H9 (cell line): ENCODE measurements at regions not wholly inside any gene's neighbourhood (a gene's known extent, or its start where the extent isn't known, plus 50 kb on each side); places are given as distances from the start of the nearest gene placed in this dataset.

Experiments
- DNase-seq: peaks from one replicate; pipeline ENCODE4 v3.0.0-alpha.2; 2017
- H2AFZ ChIP-seq: one replicate; pipeline ENCODE4 v1.6.1; 2013; ENCODE audit warnings: mild to moderate bottlenecking, low read length, control low read depth, moderate library complexity
- H2AK5ac ChIP-seq: 2 replicates; pipeline ENCODE4 v1.6.1; 2013; ENCODE audit warnings: low read length, control low read depth, mixed read lengths; ENCODE audit not compliant: insufficient read length
- H2BK120ac ChIP-seq: one replicate; pipeline ENCODE4 v1.6.1; 2013; ENCODE audit warnings: low read depth, mild to moderate bottlenecking, low read length, control low read depth, inconsistent platforms; ENCODE audit not compliant: poor library complexity, severe bottlenecking
- H2BK12ac ChIP-seq: 2 replicates; pipeline ENCODE4 v1.6.1; 2013; ENCODE audit warnings: low read length, control low read depth, mixed read lengths, low read depth; ENCODE audit not compliant: insufficient read length
- H2BK15ac ChIP-seq: 2 replicates; pipeline ENCODE4 v1.6.1; 2013; ENCODE audit warnings: low read depth, low read length, control low read depth
- H2BK20ac ChIP-seq: one replicate; pipeline ENCODE4 v1.6.1; 2013; ENCODE audit warnings: low read depth, mild to moderate bottlenecking, low read length, control low read depth, inconsistent platforms; ENCODE audit not compliant: poor library complexity, severe bottlenecking
- H2BK5ac ChIP-seq: 2 replicates; pipeline ENCODE4 v1.6.1; 2013; ENCODE audit warnings: low read length, control low read depth, mixed read lengths; ENCODE audit not compliant: insufficient read length
- H3K14ac ChIP-seq: 2 replicates; pipeline ENCODE4 v1.6.1; 2013; ENCODE audit warnings: low read length, control low read depth; ENCODE audit not compliant: insufficient read depth
- H3K18ac ChIP-seq: 2 replicates; pipeline ENCODE4 v1.6.1; 2013; ENCODE audit warnings: low read depth, mild to moderate bottlenecking, mixed read lengths, low read length, control low read depth; ENCODE audit not compliant: insufficient read length
- H3K23ac ChIP-seq: 2 replicates; pipeline ENCODE4 v1.6.1; 2013; ENCODE audit warnings: low read length, control low read depth, mixed read lengths, low read depth; ENCODE audit not compliant: insufficient read length
- H3K23me2 ChIP-seq: 2 replicates; pipeline ENCODE4 v1.6.1; 2013; ENCODE audit warnings: low read depth, mild to moderate bottlenecking, mixed read lengths, low read length, control low read depth; ENCODE audit not compliant: insufficient read length, poor library complexity, severe bottlenecking
- H3K27ac ChIP-seq: 2 replicates; pipeline ENCODE4 v1.5.1; 2013; ENCODE audit warnings: low read length, control low read depth, mixed read lengths, low read depth; ENCODE audit not compliant: insufficient read length
- H3K27me3 ChIP-seq: 2 replicates; pipeline ENCODE4 v1.6.1; 2013; ENCODE audit warnings: low read length, control low read depth, inconsistent platforms; ENCODE audit not compliant: insufficient read depth
- H3K4ac ChIP-seq: 2 replicates; pipeline ENCODE4 v1.6.1; 2013; ENCODE audit warnings: low read depth, mild to moderate bottlenecking, control low read depth, inconsistent platforms, low read length, moderate library complexity
- H3K4me1 ChIP-seq: 2 replicates; pipeline ENCODE4 v1.6.1; 2013; ENCODE audit warnings: low read length, control low read depth, inconsistent platforms; ENCODE audit not compliant: insufficient read depth
- H3K4me2 ChIP-seq: 2 replicates; pipeline ENCODE4 v1.6.1; 2013; ENCODE audit warnings: low read length, control low read depth, mixed read lengths; ENCODE audit not compliant: insufficient read length, insufficient read depth
- H3K56ac ChIP-seq: 2 replicates; pipeline ENCODE4 v1.6.1; 2013; ENCODE audit warnings: low read depth, mild to moderate bottlenecking, mixed read lengths, low read length, control low read depth; ENCODE audit not compliant: insufficient read length
- H3K79me1 ChIP-seq: 2 replicates; pipeline ENCODE4 v1.6.1; 2013; ENCODE audit warnings: low read depth, mild to moderate bottlenecking, moderate library complexity, low read length, control low read depth, inconsistent platforms; ENCODE audit not compliant: insufficient read depth, poor library complexity, severe bottlenecking
- H3K79me2 ChIP-seq: 2 replicates; pipeline ENCODE4 v1.6.1; 2013; ENCODE audit warnings: low read length, control low read depth, inconsistent platforms; ENCODE audit not compliant: insufficient read depth
- H3K9ac ChIP-seq: 2 replicates; pipeline ENCODE4 v1.6.1; 2013; ENCODE audit warnings: low read length, control low read depth, mixed read lengths; ENCODE audit not compliant: insufficient read length; ENCODE audit errors: extremely low read depth
- H3K9me3 ChIP-seq: one replicate; pipeline ENCODE4 v1.6.1; 2013; ENCODE audit warnings: low read depth, low read length, inconsistent platforms; ENCODE audit not compliant: control insufficient read depth
- H3T11ph ChIP-seq: one replicate; pipeline ENCODE4 v1.6.1; 2013; ENCODE audit warnings: mild to moderate bottlenecking, low read length, control low read depth, inconsistent platforms
- H4K20me1 ChIP-seq: one replicate; pipeline ENCODE4 v1.6.1; 2013; ENCODE audit not compliant: control insufficient read depth, insufficient read length, insufficient read depth
- H4K5ac ChIP-seq: 2 replicates; pipeline ENCODE4 v1.6.1; 2013; ENCODE audit warnings: low read depth, mild to moderate bottlenecking, mixed read lengths, low read length, control low read depth; ENCODE audit not compliant: insufficient read length
- H4K8ac ChIP-seq: replicated peaks from 2 replicates; pipeline ENCODE4 v1.6.1; 2013; ENCODE audit warnings: low read length, control low read depth, mixed read lengths, low read depth; ENCODE audit not compliant: insufficient read length
- H4K91ac ChIP-seq: 2 replicates; pipeline ENCODE4 v1.6.1; 2013; ENCODE audit warnings: low read depth, mild to moderate bottlenecking, moderate library complexity, mixed read lengths, low read length, control low read depth; ENCODE audit not compliant: insufficient read length
- H3K27ac Mint-ChIP-seq, 3 experiments: 2 replicates in 2 of 3; 3 replicates in 1 of 3; pipeline ENCODE4 v1.8.0; 2020 to 2021; ENCODE audit warnings: mixed read lengths in 3 of 3, mild to moderate bottlenecking in 1 of 3, moderate library complexity in 1 of 3
- H3K27me3 Mint-ChIP-seq: 2 replicates; pipeline ENCODE4 v1.8.0; 2021; ENCODE audit warnings: low read depth, mild to moderate bottlenecking, moderate library complexity, mixed read lengths
- H3K36me3 Mint-ChIP-seq, 3 experiments: 2 replicates in 2 of 3; 3 replicates in 1 of 3; pipeline ENCODE4 v1.8.0; 2020 to 2021; ENCODE audit warnings: low read depth in 3 of 3, mixed read lengths in 3 of 3; ENCODE audit not compliant: insufficient read depth in 1 of 3
- H3K4me1 Mint-ChIP-seq, 2 experiments: 2 replicates each; pipeline ENCODE4 v1.8.0; 2020; ENCODE audit warnings: mixed read lengths in 2 of 2
- H3K4me3 Mint-ChIP-seq, 2 experiments: 2 replicates in 1 of 2; 3 replicates in 1 of 2; pipeline ENCODE4 v1.8.0; 2020 to 2021; ENCODE audit warnings: mild to moderate bottlenecking in 2 of 2, mixed read lengths in 2 of 2, moderate library complexity in 1 of 2
- H3K9me3 Mint-ChIP-seq, 2 experiments: 2 replicates in 1 of 2; 3 replicates in 1 of 2; pipeline ENCODE4 v1.8.0; 2020; ENCODE audit warnings: mild to moderate bottlenecking in 2 of 2, mixed read lengths in 2 of 2, moderate library complexity in 1 of 2
- WGBS: extraction: QIAGEN DNeasy Blood & Tissue Kit; methylation state at CpG from one replicate; pipeline ENCODE4 v1.1.7; 2013; ENCODE audit warnings: missing lambda C conversion rate, low lambda C conversion rate, mixed read lengths; ENCODE audit not compliant: insufficient read length; ENCODE audit errors: extremely low coverage; 5-methylcytosine and 5-hydroxymethylcytosine counted together
- TF ChIP-seq, protein P1 (sequence below): fragments of 200-600 bp; sonication (generic); conservative IDR thresholded peaks from 3 replicates; pipeline ENCODE4 v1.8.0; 2021; ENCODE audit warnings: antibody characterized with exemption, mild to moderate bottlenecking

DNA sequence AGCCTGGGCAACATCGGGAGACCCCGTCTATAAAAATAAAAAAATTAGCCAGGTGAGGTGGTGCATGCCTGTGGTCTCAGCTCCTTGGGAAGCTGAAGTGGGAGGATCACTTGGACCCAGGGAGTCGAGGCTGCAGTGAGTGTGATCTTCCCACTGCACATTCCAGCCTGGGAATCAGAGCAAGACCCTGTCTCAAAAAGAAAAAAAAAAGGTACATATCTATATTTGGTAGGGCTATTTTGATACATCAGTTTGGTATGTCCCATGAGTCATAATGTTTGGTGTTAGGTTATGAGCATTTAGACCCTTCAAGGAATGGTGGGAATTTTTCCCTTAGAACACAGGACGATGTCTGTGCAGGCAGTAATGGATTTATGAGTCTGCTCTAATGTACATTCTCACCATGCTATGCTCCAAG is 55.3 kb upstream of the POU4F3 start:
- Histone ChIP-seq H3K79me1 (no peaks in the 10 kb centered on the region), H4K91ac (no peak overlapping the region), H2AFZ (no peak overlapping the region), H4K20me1 (no peaks in the 10 kb centered on the region), H3K4ac (no peak overlapping the region), H3K23ac (no peak overlapping the region), H3K9ac (no peak overlapping the region), H3K27me3 (no peaks in the 10 kb centered on the region), H3T11ph (no peak overlapping the region), H3K4me2 (no peak overlapping the region), H3K23me2 (no peaks in the 10 kb centered on the region), H2BK12ac (no peak overlapping the region), H2BK20ac (no peak overlapping the region), H4K8ac (no peak overlapping the region), H3K9me3 (no peaks in the 10 kb centered on the region), H3K14ac (no peak overlapping the region), H3K4me1 (no peaks in the 10 kb centered on the region), H3K56ac (no peak overlapping the region), H3K27ac (no peak overlapping the region), H2AK5ac (no peak overlapping the region), H3K79me2 (no peaks in the 10 kb centered on the region), H2BK5ac (no peak overlapping the region), H2BK15ac (no peak overlapping the region), H3K18ac (no peak overlapping the region), H2BK120ac (no peak overlapping the region), H4K5ac (no peak overlapping the region)
- TF ChIP-seq, protein P1, sequence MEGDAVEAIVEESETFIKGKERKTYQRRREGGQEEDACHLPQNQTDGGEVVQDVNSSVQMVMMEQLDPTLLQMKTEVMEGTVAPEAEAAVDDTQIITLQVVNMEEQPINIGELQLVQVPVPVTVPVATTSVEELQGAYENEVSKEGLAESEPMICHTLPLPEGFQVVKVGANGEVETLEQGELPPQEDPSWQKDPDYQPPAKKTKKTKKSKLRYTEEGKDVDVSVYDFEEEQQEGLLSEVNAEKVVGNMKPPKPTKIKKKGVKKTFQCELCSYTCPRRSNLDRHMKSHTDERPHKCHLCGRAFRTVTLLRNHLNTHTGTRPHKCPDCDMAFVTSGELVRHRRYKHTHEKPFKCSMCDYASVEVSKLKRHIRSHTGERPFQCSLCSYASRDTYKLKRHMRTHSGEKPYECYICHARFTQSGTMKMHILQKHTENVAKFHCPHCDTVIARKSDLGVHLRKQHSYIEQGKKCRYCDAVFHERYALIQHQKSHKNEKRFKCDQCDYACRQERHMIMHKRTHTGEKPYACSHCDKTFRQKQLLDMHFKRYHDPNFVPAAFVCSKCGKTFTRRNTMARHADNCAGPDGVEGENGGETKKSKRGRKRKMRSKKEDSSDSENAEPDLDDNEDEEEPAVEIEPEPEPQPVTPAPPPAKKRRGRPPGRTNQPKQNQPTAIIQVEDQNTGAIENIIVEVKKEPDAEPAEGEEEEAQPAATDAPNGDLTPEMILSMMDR: no peak
- no CpG with 5 or more reads among the region's 4 CpGs for WGBS
- H3K9me3 Mint-ChIP-seq: no peaks in the 10 kb centered on the region
- H3K36me3 Mint-ChIP-seq: peaks cover 5 to 35% (median 30%) of the 10 kb centered on the region in 3 experiments; a peak in 6 of 7 replicates
- H3K4me3 Mint-ChIP-seq: no peak overlapping the region
- H3K27ac Mint-ChIP-seq: no peak overlapping the region
- no peak for DNase-seq
- H3K27me3 Mint-ChIP-seq: no peaks in the 10 kb centered on the region
- H3K4me1 Mint-ChIP-seq: no peaks in the 10 kb centered on the region
